ENCODE measurements at regions not wholly inside any gene's neighbourhood (a gene's known extent, or its start where the extent isn't known, plus 50 kb on each side); places are given as distances from the start of the nearest gene placed in this dataset.

- TF ChIP-seq EP300 (IDR thresholded peaks at IDR 0.05) (no peak), CTCF (IDR thresholded peaks at IDR 0.05) (no peak)
Observed at GRCh38 chr12:100708591-100708990, 86.0 kb upstream of the ANO4 start.

Measured in tibial nerve (tissue), 4 donors.